WTC11 (cell line): ENCODE measurements at regions not wholly inside any gene's neighbourhood (a gene's known extent, or its start where the extent isn't known, plus 50 kb on each side); places are given as distances from the start of the nearest gene placed in this dataset.

Experiments
- ATAC-seq: fragments of 200-7000 bp; cut with Tn5 transposase; 2 replicates; pipeline ENCODE4 v1.10.0; 2021; ENCODE audit warnings: mild to moderate bottlenecking, moderate library complexity
- CTCF ChIA-PET: fragments of 300-600 bp; sonication (Branson Sonifier 250); formaldehyde crosslinking; loops from one replicate; lab custom pipeline; 2021; ENCODE audit warnings: antibody characterized with exemption; lab: Charles Lee
- POLR2A ChIA-PET: fragments of 350-600 bp; sonication (Branson Sonifier 250); formaldehyde crosslinking; loops from one replicate; lab custom pipeline; 2021; ENCODE audit warnings: antibody characterized with exemption; lab: Charles Lee
- DNase-seq: peaks from one replicate; pipeline ENCODE4 v3.0.0; 2021; ENCODE audit warnings: low spot score
- H3K27ac Mint-ChIP-seq: 2 replicates; pipeline ENCODE4 v1.8.0; 2021; ENCODE audit warnings: mixed read lengths
- H3K27me3 Mint-ChIP-seq: 2 replicates; pipeline ENCODE4 v1.8.0; 2021; ENCODE audit warnings: low read depth, mild to moderate bottlenecking, moderate library complexity, mixed read lengths
- H3K36me3 Mint-ChIP-seq: 2 replicates; pipeline ENCODE4 v1.8.0; 2021; ENCODE audit warnings: mixed read lengths
- H3K4me1 Mint-ChIP-seq: 2 replicates; pipeline ENCODE4 v1.8.0; 2022; ENCODE audit warnings: mixed read lengths
- H3K4me3 Mint-ChIP-seq: 2 replicates; pipeline ENCODE4 v1.8.0; 2021; ENCODE audit warnings: mild to moderate bottlenecking, moderate library complexity, mixed read lengths
- H3K9me3 Mint-ChIP-seq: 2 replicates; pipeline ENCODE4 v1.8.0; 2021; ENCODE audit warnings: mixed read lengths
- FOXJ3 ChIP-seq: sonication (generic); formaldehyde crosslinking; IDR thresholded peaks from 2 replicates; pipeline ENCODE4 v1.9.0; 2021; ENCODE audit warnings: missing genetic modification reagents, mild to moderate bottlenecking, borderline replicate concordance
- KAT7 ChIP-seq: sonication (generic); formaldehyde crosslinking; IDR thresholded peaks from 2 replicates; pipeline ENCODE4 v1.8.1; 2023; ENCODE audit warnings: missing genetic modification reagents, mild to moderate bottlenecking, borderline replicate concordance
- MYBL2 ChIP-seq: sonication (generic); formaldehyde crosslinking; IDR thresholded peaks from 2 replicates; pipeline ENCODE4 v1.8.1; 2023; ENCODE audit warnings: mild to moderate bottlenecking, moderate library complexity, missing genetic modification reagents
- NFE2L1 ChIP-seq: sonication (generic); formaldehyde crosslinking; IDR thresholded peaks from 2 replicates; pipeline ENCODE4 v1.8.1; 2023; ENCODE audit warnings: missing genetic modification reagents
- RELA ChIP-seq: sonication (generic); formaldehyde crosslinking; IDR thresholded peaks from 2 replicates; pipeline ENCODE4 v1.8.1; 2022; ENCODE audit warnings: missing genetic modification reagents, mild to moderate bottlenecking, borderline replicate concordance
- SOX15 ChIP-seq: fragments of 250-450 bp; sonication (Bioruptor Pico); IDR thresholded peaks from 2 replicates; pipeline ENCODE4 v1.9.0; 2021; ENCODE audit warnings: mild to moderate bottlenecking
- SP1 ChIP-seq: sonication (generic); formaldehyde crosslinking; conservative IDR thresholded peaks from 2 replicates; pipeline ENCODE4 v1.8.1; 2022; ENCODE audit warnings: missing genetic modification reagents
- TP53 ChIP-seq: sonication (generic); formaldehyde crosslinking; IDR thresholded peaks from 2 replicates; pipeline ENCODE4 v1.8.1; 2023; ENCODE audit warnings: mild to moderate bottlenecking, missing genetic modification reagents
- ZBTB21 ChIP-seq: sonication (generic); formaldehyde crosslinking; IDR thresholded peaks from 2 replicates; pipeline ENCODE4 v1.8.1; 2023; ENCODE audit warnings: mild to moderate bottlenecking, missing genetic modification reagents, borderline replicate concordance
- ZNF232 ChIP-seq: sonication (generic); formaldehyde crosslinking; IDR thresholded peaks from 2 replicates; pipeline ENCODE4 v1.8.0; 2022; ENCODE audit warnings: mild to moderate bottlenecking, missing genetic modification reagents
- ZNF671 ChIP-seq: fragments of 250-450 bp; sonication (Bioruptor Pico); IDR thresholded peaks from 2 replicates; pipeline ENCODE4 v1.8.0; 2021; ENCODE audit warnings: mild to moderate bottlenecking
- TF ChIP-seq, protein P1 (sequence below): sonication (generic); formaldehyde crosslinking; IDR thresholded peaks from 2 replicates; pipeline ENCODE4 v1.8.1; 2023; ENCODE audit warnings: mild to moderate bottlenecking, missing genetic modification reagents, borderline replicate concordance
- TF ChIP-seq, protein P2 (sequence below): sonication (generic); formaldehyde crosslinking; IDR thresholded peaks from 2 replicates; pipeline ENCODE4 v1.8.0; 2022; ENCODE audit warnings: mild to moderate bottlenecking, missing genetic modification reagents
- TF ChIP-seq, protein P3 (sequence below): sonication (generic); formaldehyde crosslinking; IDR thresholded peaks from 2 replicates; pipeline ENCODE4 v1.8.0; 2023; ENCODE audit warnings: missing genetic modification reagents
- TF ChIP-seq, protein P4 (sequence below): fragments of 250-450 bp; sonication (Bioruptor Pico); IDR thresholded peaks from 2 replicates; pipeline ENCODE4 v1.9.0; 2021; ENCODE audit warnings: moderate library complexity, mild to moderate bottlenecking, inconsistent platforms, borderline replicate concordance
- TF ChIP-seq, protein P5 (sequence below): sonication (generic); formaldehyde crosslinking; IDR thresholded peaks from 2 replicates; pipeline ENCODE4 v1.8.1; 2023; ENCODE audit warnings: mild to moderate bottlenecking, moderate library complexity, missing genetic modification reagents
- TF ChIP-seq, protein P6 (sequence below): fragments of 250-450 bp; sonication (Bioruptor Pico); IDR thresholded peaks from 2 replicates; pipeline ENCODE4 v1.9.0; 2021; ENCODE audit warnings: mild to moderate bottlenecking
- TF ChIP-seq, protein P7 (sequence below): fragments of 200-600 bp; IDR thresholded peaks from 2 replicates; pipeline ENCODE4 v1.8.0; 2022; ENCODE audit warnings: antibody characterized with exemption

DNA sequence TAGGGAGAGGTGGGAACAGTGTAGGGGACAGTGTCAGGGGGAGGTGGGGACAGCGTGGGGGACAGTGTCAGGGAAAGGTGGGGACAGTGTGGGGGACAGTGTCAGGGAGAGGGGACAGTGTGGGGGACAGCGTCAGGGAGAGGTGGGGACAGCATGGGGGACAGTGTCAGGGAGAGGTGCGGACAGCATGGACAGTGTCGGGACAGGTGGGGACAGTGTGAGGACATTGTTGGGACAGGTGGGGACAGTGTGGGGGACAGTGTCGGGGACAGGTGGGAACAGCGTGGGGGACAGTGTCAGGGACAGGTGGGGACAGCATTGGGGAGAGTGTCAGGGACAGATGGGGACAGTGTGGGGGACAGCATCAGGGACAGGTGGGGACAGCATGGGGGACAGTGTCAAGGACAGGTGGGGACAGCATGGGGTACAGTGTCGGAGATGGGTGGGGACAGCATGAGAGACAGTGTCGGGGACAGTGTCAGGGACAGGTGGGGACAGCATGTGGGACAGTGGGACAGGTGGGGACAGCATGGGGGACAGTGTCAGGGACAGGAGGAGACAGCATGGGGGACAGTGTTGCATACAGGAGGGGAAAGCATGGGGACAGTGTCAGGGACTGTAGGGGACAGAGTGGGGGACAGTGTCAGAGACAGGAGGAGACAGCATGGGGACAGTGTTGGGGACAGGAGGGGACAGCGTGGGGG, 139.0 kb downstream of the TMEM121 start:
- POLR2A ChIA-PET = no interaction called here
- CTCF ChIA-PET = no interaction called here
- no peaks in the 10 kb centered on the region for H3K4me1 Mint-ChIP-seq
- ATAC-seq (no peak), DNase-seq (no peak)
- no peak overlapping the region for H3K27ac Mint-ChIP-seq
- no peak overlapping the region for H3K4me3 Mint-ChIP-seq
- TF ChIP-seq, protein P1, sequence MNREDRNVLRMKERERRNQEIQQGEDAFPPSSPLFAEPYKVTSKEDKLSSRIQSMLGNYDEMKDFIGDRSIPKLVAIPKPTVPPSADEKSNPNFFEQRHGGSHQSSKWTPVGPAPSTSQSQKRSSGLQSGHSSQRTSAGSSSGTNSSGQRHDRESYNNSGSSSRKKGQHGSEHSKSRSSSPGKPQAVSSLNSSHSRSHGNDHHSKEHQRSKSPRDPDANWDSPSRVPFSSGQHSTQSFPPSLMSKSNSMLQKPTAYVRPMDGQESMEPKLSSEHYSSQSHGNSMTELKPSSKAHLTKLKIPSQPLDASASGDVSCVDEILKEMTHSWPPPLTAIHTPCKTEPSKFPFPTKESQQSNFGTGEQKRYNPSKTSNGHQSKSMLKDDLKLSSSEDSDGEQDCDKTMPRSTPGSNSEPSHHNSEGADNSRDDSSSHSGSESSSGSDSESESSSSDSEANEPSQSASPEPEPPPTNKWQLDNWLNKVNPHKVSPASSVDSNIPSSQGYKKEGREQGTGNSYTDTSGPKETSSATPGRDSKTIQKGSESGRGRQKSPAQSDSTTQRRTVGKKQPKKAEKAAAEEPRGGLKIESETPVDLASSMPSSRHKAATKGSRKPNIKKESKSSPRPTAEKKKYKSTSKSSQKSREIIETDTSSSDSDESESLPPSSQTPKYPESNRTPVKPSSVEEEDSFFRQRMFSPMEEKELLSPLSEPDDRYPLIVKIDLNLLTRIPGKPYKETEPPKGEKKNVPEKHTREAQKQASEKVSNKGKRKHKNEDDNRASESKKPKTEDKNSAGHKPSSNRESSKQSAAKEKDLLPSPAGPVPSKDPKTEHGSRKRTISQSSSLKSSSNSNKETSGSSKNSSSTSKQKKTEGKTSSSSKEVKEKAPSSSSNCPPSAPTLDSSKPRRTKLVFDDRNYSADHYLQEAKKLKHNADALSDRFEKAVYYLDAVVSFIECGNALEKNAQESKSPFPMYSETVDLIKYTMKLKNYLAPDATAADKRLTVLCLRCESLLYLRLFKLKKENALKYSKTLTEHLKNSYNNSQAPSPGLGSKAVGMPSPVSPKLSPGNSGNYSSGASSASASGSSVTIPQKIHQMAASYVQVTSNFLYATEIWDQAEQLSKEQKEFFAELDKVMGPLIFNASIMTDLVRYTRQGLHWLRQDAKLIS (CRISPR knock-in tag) = no peak
- TF ChIP-seq ZNF232 (CRISPR knock-in tag) = no peak
- TF ChIP-seq SOX15 = no peak
- TF ChIP-seq TP53 = no peak
- no peak for TF ChIP-seq SP1 (CRISPR knock-in tag)
- TF ChIP-seq, protein P2, sequence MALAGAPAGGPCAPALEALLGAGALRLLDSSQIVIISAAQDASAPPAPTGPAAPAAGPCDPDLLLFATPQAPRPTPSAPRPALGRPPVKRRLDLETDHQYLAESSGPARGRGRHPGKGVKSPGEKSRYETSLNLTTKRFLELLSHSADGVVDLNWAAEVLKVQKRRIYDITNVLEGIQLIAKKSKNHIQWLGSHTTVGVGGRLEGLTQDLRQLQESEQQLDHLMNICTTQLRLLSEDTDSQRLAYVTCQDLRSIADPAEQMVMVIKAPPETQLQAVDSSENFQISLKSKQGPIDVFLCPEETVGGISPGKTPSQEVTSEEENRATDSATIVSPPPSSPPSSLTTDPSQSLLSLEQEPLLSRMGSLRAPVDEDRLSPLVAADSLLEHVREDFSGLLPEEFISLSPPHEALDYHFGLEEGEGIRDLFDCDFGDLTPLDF (CRISPR knock-in tag) = no peak
- H3K27me3 Mint-ChIP-seq = peaks cover 8% of the 10 kb centered on the region
- H3K36me3 Mint-ChIP-seq = peaks cover 31% of the 10 kb centered on the region
- peaks cover 28% of the 10 kb centered on the region for H3K9me3 Mint-ChIP-seq

DNA sequence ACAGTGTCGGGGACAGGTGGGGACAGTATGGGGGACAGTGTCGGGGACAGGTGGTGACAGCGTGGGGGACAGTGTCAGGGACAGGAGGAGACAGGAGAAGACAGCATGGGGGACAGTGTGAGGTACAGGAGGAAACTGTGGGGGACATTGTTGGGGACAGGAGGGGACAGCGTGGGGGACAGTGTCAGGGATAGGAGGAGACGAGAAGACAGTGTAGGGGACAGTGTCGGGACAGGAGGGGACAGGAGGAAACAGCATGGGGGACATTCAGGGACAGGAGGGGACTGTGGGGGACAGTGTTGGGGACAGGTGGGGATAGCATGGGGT, 139.5 kb downstream of the TMEM121 start:
- Mint-ChIP-seq H3K9me3 (peaks cover 22% of the 10 kb centered on the region), H3K4me1 (no peaks in the 10 kb centered on the region), H3K36me3 (peaks cover 26% of the 10 kb centered on the region), H3K27ac (no peak overlapping the region), H3K27me3 (peaks cover 4% of the 10 kb centered on the region), H3K4me3 (no peak overlapping the region)
- TF ChIP-seq, protein P3, sequence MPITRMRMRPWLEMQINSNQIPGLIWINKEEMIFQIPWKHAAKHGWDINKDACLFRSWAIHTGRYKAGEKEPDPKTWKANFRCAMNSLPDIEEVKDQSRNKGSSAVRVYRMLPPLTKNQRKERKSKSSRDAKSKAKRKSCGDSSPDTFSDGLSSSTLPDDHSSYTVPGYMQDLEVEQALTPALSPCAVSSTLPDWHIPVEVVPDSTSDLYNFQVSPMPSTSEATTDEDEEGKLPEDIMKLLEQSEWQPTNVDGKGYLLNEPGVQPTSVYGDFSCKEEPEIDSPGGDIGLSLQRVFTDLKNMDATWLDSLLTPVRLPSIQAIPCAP = no peak
- TF ChIP-seq ZBTB21 (no peak), MYBL2 (CRISPR knock-in tag) (no peak), RELA (CRISPR knock-in tag) (no peak), KAT7 (no peak), NFE2L1 (CRISPR knock-in tag) (no peak), FOXJ3 (no peak), ZNF671 (CRISPR knock-in tag) (no peak)
- TF ChIP-seq, protein P4, sequence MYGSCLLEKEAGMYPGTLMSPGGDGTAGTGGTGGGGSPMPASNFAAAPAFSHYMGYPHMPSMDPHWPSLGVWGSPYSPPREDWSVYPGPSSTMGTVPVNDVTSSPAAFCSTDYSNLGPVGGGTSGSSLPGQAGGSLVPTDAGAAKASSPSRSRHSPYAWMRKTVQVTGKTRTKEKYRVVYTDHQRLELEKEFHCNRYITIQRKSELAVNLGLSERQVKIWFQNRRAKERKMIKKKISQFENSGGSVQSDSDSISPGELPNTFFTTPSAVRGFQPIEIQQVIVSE = no peak
- TF ChIP-seq, protein P2 (CRISPR knock-in tag) = no peak
- TF ChIP-seq, protein P5, sequence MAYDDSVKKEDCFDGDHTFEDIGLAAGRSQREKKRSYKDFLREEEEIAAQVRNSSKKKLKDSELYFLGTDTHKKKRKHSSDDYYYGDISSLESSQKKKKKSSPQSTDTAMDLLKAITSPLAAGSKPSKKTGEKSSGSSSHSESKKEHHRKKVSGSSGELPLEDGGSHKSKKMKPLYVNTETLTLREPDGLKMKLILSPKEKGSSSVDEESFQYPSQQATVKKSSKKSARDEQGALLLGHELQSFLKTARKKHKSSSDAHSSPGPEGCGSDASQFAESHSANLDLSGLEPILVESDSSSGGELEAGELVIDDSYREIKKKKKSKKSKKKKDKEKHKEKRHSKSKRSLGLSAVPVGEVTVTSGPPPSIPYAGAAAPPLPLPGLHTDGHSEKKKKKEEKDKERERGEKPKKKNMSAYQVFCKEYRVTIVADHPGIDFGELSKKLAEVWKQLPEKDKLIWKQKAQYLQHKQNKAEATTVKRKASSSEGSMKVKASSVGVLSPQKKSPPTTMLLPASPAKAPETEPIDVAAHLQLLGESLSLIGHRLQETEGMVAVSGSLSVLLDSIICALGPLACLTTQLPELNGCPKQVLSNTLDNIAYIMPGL = no peak
- TF ChIP-seq, protein P6, sequence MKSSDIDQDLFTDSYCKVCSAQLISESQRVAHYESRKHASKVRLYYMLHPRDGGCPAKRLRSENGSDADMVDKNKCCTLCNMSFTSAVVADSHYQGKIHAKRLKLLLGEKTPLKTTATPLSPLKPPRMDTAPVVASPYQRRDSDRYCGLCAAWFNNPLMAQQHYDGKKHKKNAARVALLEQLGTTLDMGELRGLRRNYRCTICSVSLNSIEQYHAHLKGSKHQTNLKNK (CRISPR knock-in tag) = no peak
- TF ChIP-seq, protein P7, sequence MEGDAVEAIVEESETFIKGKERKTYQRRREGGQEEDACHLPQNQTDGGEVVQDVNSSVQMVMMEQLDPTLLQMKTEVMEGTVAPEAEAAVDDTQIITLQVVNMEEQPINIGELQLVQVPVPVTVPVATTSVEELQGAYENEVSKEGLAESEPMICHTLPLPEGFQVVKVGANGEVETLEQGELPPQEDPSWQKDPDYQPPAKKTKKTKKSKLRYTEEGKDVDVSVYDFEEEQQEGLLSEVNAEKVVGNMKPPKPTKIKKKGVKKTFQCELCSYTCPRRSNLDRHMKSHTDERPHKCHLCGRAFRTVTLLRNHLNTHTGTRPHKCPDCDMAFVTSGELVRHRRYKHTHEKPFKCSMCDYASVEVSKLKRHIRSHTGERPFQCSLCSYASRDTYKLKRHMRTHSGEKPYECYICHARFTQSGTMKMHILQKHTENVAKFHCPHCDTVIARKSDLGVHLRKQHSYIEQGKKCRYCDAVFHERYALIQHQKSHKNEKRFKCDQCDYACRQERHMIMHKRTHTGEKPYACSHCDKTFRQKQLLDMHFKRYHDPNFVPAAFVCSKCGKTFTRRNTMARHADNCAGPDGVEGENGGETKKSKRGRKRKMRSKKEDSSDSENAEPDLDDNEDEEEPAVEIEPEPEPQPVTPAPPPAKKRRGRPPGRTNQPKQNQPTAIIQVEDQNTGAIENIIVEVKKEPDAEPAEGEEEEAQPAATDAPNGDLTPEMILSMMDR = no peak
- ChIA-PET CTCF (no interaction called here), POLR2A (no interaction called here)
- ATAC-seq = no peak
- DNase-seq = no peak
